GM19324 (cell line): ENCODE measurements at regions not wholly inside any gene's neighbourhood (a gene's known extent, or its start where the extent isn't known, plus 50 kb on each side); places are given as distances from the start of the nearest gene placed in this dataset.
A peak's percentile ranks its signal among the peaks of the same experiment; 100 is the strongest.

Source experiments
- ATAC-seq: cut with Tn5 transposase; IDR thresholded peaks from one replicate; pipeline ENCODE4 v1.9.1; 2021; ENCODE audit warnings: mild to moderate bottlenecking, moderate library complexity; ENCODE audit not compliant: unreplicated experiment, low FRiP score

GRCh38 chr2:104650405-104650996, 203.4 kb upstream of the POU3F3 start:
- ATAC-seq: no peak

DNA sequence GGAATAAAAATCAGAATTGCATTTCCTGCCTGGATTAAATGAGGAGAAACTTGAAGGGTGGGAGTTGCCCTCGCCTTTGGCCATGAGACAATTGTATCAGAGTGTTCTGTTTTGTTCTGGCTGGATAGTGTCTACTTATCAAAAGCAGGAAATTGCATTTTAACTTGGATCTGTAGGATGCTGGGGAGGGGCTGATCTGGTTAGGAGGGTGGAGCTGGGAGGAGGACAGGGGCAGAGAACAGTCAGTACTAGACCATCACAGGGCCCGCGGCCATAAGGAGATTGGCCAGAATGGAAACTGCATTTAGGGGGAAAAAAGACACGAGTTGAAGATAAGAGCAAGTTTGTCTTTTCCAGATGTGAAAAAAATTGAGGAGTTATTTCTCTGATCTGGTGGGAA, 199.1 kb upstream of the POU3F3 start:
- ATAC-seq: no peak

DNA sequence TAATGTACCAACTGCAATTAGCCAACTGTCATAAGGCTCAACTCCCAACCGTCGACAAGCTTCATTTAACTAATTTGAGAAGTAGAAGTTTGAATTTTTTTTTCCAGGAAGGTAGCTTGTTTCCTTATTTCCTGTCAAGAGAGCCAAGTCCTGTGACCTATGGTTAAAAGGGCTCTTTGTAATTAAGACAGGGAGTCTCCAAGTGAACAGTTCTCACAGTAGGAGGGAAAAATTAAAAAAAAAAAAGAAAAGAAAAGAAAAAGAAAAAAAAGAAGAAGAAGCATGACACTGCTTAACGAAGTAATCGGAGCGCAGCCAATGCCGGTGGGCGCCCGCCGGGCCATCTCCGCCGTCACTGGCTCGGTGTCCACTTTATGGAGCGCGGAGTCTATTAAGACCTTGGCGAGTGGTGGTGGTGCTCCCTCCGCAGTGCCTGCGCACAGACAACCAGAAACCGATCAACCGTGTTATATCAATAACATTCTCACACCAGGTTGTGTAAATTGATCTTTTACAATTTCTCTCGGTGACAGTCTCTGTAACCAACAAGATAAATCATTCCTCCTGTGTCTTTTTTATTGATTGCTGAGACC, 197.2 kb upstream of the POU3F3 start:
- ATAC-seq: no peak

DNA sequence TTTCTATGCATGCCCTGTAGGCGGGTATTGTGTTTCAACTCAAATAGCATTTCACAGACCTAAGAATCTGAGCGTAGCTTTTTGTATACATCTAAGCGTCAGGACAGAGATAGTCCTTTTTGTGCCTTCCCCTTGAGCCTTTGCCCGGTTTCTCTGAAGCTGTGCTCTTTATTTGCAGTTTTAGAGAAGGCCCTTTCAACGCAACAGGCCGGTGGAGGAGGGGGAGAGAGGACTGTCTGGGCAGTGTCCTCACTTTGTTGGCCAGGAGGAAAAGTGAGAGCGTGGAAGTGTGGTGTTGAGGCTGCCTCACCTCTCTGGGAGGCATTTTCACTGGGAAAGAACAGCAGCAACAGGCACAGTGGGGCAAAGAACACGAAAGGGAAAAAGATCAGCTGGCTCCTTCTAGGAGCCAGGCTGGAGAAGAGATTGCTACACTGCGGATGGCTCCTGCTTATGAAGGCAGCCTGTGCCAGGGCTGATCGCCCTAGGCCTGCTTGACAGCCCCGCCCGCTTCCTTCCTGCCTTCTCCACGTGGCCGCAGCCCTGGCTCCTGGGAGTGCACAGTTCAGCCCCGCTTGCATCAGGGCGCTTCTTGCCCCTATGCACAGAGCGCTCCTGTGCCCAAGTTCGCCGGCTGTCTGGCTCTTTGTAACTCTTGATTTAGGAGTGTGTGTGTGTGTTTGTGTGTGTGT, 195.6 kb upstream of the POU3F3 start:
- ATAC-seq: peak; percentile 48

DNA sequence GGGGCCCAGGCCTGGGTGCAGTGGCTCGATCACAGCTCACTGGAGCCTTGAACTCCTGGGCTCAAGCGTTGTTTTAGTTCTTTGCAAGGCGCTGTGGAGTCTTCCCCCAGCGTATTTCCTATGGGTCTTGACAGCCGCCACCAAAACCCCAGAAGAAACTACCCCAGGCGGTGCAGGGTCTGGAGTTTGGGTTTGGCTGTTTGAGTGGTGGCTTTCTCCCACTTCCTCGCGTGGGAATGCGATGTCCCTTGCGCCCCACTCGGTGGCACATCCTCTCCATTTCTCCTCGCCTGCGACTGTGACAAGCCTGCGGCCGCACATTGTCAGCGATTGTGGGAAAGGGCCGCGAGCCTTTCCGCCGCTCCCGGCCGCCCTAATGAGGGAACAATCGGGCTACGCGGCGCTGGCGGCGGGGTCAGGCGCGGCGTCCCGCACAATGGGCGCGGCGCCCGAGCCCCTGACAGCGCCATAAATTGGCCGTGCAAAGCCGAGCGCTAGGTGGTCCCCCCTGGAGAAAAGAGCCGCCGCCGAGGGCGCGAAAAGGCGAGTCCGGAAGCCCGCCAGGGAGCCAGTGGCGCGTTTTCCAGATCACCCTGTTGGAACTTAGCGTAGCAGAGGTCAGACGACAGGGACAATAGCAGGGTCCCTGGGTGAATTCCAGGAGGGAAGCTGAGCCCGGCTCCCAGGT, 194.9 kb upstream of the POU3F3 start:
- ATAC-seq: no peak

- no peak for ATAC-seq
These were observed 192.9 kb upstream of the POU3F3 start for GRCh38 chr2:104660991-104661390.

- ATAC-seq: no peak
These were observed 189.2 kb upstream of the POU3F3 start for GRCh38 chr2:104664672-104665071.

DNA sequence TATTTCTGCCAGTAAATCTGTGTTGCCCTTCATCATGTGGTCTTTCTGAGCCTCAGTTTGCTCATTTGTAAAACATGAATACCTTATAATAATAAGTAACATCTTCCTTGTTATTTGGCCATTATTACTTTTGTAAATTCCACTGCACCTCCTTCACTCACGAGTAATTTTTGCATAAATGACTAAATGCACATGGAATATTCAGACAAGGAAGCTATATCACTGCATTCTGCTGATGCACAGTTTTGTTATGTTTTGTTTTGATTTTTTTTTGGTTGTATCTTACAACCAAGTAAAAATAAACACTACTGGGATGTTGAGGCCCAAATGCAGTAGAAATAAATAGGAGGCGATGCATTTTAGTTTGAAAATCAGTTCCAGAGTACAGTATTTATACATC, 185.3 kb upstream of the POU3F3 start:
- ATAC-seq: no peak

DNA sequence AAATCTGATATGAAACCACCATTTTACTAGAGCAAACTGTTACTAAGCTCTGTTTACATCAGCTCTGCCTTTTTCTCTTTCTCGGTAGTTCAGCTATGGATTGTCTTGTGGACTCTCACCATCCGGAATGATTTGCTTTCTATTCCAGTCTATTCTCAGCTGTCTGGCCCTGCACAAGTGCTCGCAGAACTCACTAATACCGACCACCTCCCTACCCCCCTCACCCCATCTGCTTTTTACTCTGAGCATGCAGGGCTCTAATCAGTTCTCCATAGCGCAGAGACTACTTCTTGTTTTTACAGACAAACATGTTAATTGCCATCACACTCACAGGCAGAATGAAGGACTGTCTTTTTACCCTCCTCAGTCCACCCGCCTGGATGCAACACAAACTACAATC, 180.7 kb upstream of the POU3F3 start:
- no peak for ATAC-seq

GRCh38 chr2:104678181-104678580, 175.7 kb upstream of the POU3F3 start:
- no peak for ATAC-seq

GRCh38 chr2:104685591-104685990, 168.3 kb upstream of the POU3F3 start:
- ATAC-seq: no peak

- ATAC-seq: no peak
These were observed 166.8 kb upstream of the POU3F3 start for GRCh38 chr2:104687147-104687546.

GRCh38 chr2:104690255-104690984, 163.5 kb upstream of the POU3F3 start:
- no peak for ATAC-seq

DNA sequence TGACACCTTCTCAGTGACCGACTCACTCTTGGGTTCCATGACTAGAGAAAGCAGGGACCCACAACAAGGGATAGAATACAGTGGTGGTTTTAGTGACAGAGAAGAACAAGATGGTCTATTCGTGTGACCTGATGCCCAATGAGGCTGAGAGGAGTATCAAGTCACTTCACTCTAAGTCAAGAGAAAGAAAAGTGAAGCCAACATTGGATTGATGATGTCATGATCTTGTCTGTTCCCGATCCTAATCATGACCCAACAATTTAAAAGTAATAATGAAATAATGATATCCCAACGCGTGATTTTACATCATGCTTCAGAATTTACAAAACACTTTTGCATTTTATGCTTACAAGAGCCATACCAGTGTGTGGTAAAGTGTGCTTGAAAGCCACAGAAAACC, 155.6 kb upstream of the POU3F3 start:
- no peak for ATAC-seq

DNA sequence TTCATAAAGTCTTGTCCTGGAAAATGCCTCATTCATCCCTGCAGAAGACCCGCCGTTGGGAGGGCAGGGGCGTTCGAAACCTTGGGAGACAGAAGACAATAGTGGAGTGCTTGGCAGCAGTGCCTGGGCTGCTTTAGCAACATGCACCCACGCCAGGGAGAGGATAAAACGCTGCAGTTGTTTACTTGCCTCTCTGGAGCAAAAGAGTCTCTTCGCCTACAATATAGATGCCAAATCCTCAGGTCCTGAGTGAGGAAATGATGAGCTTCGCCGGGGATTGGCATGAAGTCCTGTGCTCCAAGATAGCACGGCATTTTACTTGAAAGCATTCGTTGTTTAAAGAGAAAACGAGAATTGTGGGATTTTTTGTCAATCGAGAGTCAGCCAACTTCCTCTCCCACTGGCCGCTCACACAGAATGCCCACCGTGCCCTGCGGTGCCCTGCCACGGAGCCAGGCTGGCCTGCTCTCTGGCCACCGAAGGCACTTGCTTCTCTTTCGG, 152.5 kb upstream of the POU3F3 start:
- ATAC-seq: no peak

GRCh38 chr2:104702031-104702850, 151.7 kb upstream of the POU3F3 start:
- no peak for ATAC-seq

GRCh38 chr2:104703669-104704068, 150.2 kb upstream of the POU3F3 start:
- ATAC-seq: no peak

DNA sequence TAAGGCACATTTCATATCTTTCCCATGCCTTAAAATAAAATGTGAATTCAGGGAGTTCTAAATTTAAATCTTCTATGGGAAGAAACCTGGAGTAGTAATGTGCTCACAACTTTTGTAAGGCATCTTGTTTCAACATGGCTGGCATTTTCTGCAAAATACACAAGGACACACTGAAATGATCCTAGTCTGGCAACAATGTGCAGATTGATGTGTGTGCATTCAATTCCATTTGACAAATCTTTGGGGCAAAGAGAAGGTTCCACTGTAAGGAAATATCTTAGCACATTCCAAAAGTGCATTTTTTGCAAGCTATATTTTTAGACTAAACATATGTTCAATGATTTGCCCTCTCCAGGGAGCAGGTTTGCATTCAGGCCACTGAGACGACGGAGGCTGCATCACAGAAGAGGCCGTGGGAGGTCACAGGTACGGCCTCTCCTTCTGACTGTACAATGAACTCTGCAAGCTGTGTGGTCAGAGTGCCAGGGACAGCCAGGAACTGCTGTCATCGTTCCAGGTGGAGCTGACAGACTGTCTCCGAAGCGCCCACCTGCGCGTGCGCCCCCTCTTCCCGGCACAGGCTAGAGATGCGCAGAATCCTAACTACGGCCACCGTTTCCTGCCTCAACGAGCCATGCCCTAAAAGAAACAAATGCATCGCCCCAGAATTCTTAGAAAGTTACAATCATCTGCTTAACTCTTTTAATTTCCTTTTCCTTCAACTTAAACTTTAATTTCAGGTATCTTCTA, 149.2 kb upstream of the POU3F3 start:
- ATAC-seq: no peak

DNA sequence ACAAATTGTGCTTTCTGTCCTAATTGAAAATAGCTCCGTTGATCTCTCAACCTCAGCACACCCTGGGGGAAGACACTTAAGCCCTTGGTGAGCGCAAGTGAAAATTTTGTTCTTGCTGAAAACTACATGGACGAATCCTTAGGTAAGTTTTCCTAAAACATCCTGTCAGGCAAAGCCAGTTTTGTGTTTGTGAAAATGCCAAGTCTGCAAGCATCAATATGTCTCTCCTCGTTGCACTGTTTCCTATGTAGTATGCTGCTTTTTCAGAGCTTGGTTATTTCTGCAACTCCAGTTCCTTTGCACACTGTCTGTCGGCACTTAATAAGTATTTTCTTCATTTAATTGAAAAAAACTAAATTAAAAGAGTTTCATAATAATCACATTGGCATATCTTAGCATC, 146.9 kb upstream of the POU3F3 start:
- no peak for ATAC-seq
